H9 (cell line): ENCODE measurements at regions not wholly inside any gene's neighbourhood (a gene's known extent, or its start where the extent isn't known, plus 50 kb on each side); places are given as distances from the start of the nearest gene placed in this dataset.

ENCODE experiments used
- DNase-seq: peaks from one replicate; pipeline ENCODE4 v3.0.0-alpha.2; 2017
- H2AFZ ChIP-seq: one replicate; pipeline ENCODE4 v1.6.1; 2013; ENCODE audit warnings: mild to moderate bottlenecking, low read length, control low read depth, moderate library complexity
- H2AK5ac ChIP-seq: 2 replicates; pipeline ENCODE4 v1.6.1; 2013; ENCODE audit warnings: low read length, control low read depth, mixed read lengths; ENCODE audit not compliant: insufficient read length
- H2BK120ac ChIP-seq: one replicate; pipeline ENCODE4 v1.6.1; 2013; ENCODE audit warnings: low read depth, mild to moderate bottlenecking, low read length, control low read depth, inconsistent platforms; ENCODE audit not compliant: poor library complexity, severe bottlenecking
- H2BK12ac ChIP-seq: 2 replicates; pipeline ENCODE4 v1.6.1; 2013; ENCODE audit warnings: low read length, control low read depth, mixed read lengths, low read depth; ENCODE audit not compliant: insufficient read length
- H2BK15ac ChIP-seq: 2 replicates; pipeline ENCODE4 v1.6.1; 2013; ENCODE audit warnings: low read depth, low read length, control low read depth
- H2BK20ac ChIP-seq: one replicate; pipeline ENCODE4 v1.6.1; 2013; ENCODE audit warnings: low read depth, mild to moderate bottlenecking, low read length, control low read depth, inconsistent platforms; ENCODE audit not compliant: poor library complexity, severe bottlenecking
- H2BK5ac ChIP-seq: 2 replicates; pipeline ENCODE4 v1.6.1; 2013; ENCODE audit warnings: low read length, control low read depth, mixed read lengths; ENCODE audit not compliant: insufficient read length
- H3K14ac ChIP-seq: 2 replicates; pipeline ENCODE4 v1.6.1; 2013; ENCODE audit warnings: low read length, control low read depth; ENCODE audit not compliant: insufficient read depth
- H3K18ac ChIP-seq: 2 replicates; pipeline ENCODE4 v1.6.1; 2013; ENCODE audit warnings: low read depth, mild to moderate bottlenecking, mixed read lengths, low read length, control low read depth; ENCODE audit not compliant: insufficient read length
- H3K23ac ChIP-seq: 2 replicates; pipeline ENCODE4 v1.6.1; 2013; ENCODE audit warnings: low read length, control low read depth, mixed read lengths, low read depth; ENCODE audit not compliant: insufficient read length
- H3K23me2 ChIP-seq: 2 replicates; pipeline ENCODE4 v1.6.1; 2013; ENCODE audit warnings: low read depth, mild to moderate bottlenecking, mixed read lengths, low read length, control low read depth; ENCODE audit not compliant: insufficient read length, poor library complexity, severe bottlenecking
- H3K27ac ChIP-seq: 2 replicates; pipeline ENCODE4 v1.5.1; 2013; ENCODE audit warnings: low read length, control low read depth, mixed read lengths, low read depth; ENCODE audit not compliant: insufficient read length
- H3K27me3 ChIP-seq: 2 replicates; pipeline ENCODE4 v1.6.1; 2013; ENCODE audit warnings: low read length, control low read depth, inconsistent platforms; ENCODE audit not compliant: insufficient read depth
- H3K4ac ChIP-seq: 2 replicates; pipeline ENCODE4 v1.6.1; 2013; ENCODE audit warnings: low read depth, mild to moderate bottlenecking, control low read depth, inconsistent platforms, low read length, moderate library complexity
- H3K4me1 ChIP-seq: 2 replicates; pipeline ENCODE4 v1.6.1; 2013; ENCODE audit warnings: low read length, control low read depth, inconsistent platforms; ENCODE audit not compliant: insufficient read depth
- H3K4me2 ChIP-seq: 2 replicates; pipeline ENCODE4 v1.6.1; 2013; ENCODE audit warnings: low read length, control low read depth, mixed read lengths; ENCODE audit not compliant: insufficient read length, insufficient read depth
- H3K56ac ChIP-seq: 2 replicates; pipeline ENCODE4 v1.6.1; 2013; ENCODE audit warnings: low read depth, mild to moderate bottlenecking, mixed read lengths, low read length, control low read depth; ENCODE audit not compliant: insufficient read length
- H3K79me1 ChIP-seq: 2 replicates; pipeline ENCODE4 v1.6.1; 2013; ENCODE audit warnings: low read depth, mild to moderate bottlenecking, moderate library complexity, low read length, control low read depth, inconsistent platforms; ENCODE audit not compliant: insufficient read depth, poor library complexity, severe bottlenecking
- H3K79me2 ChIP-seq: 2 replicates; pipeline ENCODE4 v1.6.1; 2013; ENCODE audit warnings: low read length, control low read depth, inconsistent platforms; ENCODE audit not compliant: insufficient read depth
- H3K9ac ChIP-seq: 2 replicates; pipeline ENCODE4 v1.6.1; 2013; ENCODE audit warnings: low read length, control low read depth, mixed read lengths; ENCODE audit not compliant: insufficient read length; ENCODE audit errors: extremely low read depth
- H3K9me3 ChIP-seq: one replicate; pipeline ENCODE4 v1.6.1; 2013; ENCODE audit warnings: low read depth, low read length, inconsistent platforms; ENCODE audit not compliant: control insufficient read depth
- H3T11ph ChIP-seq: one replicate; pipeline ENCODE4 v1.6.1; 2013; ENCODE audit warnings: mild to moderate bottlenecking, low read length, control low read depth, inconsistent platforms
- H4K20me1 ChIP-seq: one replicate; pipeline ENCODE4 v1.6.1; 2013; ENCODE audit not compliant: control insufficient read depth, insufficient read length, insufficient read depth
- H4K5ac ChIP-seq: 2 replicates; pipeline ENCODE4 v1.6.1; 2013; ENCODE audit warnings: low read depth, mild to moderate bottlenecking, mixed read lengths, low read length, control low read depth; ENCODE audit not compliant: insufficient read length
- H4K8ac ChIP-seq: replicated peaks from 2 replicates; pipeline ENCODE4 v1.6.1; 2013; ENCODE audit warnings: low read length, control low read depth, mixed read lengths, low read depth; ENCODE audit not compliant: insufficient read length
- H4K91ac ChIP-seq: 2 replicates; pipeline ENCODE4 v1.6.1; 2013; ENCODE audit warnings: low read depth, mild to moderate bottlenecking, moderate library complexity, mixed read lengths, low read length, control low read depth; ENCODE audit not compliant: insufficient read length
- H3K27ac Mint-ChIP-seq, 3 experiments: 2 replicates in 2 of 3; 3 replicates in 1 of 3; pipeline ENCODE4 v1.8.0; 2020 to 2021; ENCODE audit warnings: mixed read lengths in 3 of 3, mild to moderate bottlenecking in 1 of 3, moderate library complexity in 1 of 3
- H3K27me3 Mint-ChIP-seq: 2 replicates; pipeline ENCODE4 v1.8.0; 2021; ENCODE audit warnings: low read depth, mild to moderate bottlenecking, moderate library complexity, mixed read lengths
- H3K36me3 Mint-ChIP-seq, 3 experiments: 2 replicates in 2 of 3; 3 replicates in 1 of 3; pipeline ENCODE4 v1.8.0; 2020 to 2021; ENCODE audit warnings: low read depth in 3 of 3, mixed read lengths in 3 of 3; ENCODE audit not compliant: insufficient read depth in 1 of 3
- H3K4me1 Mint-ChIP-seq, 2 experiments: 2 replicates each; pipeline ENCODE4 v1.8.0; 2020; ENCODE audit warnings: mixed read lengths in 2 of 2
- H3K4me3 Mint-ChIP-seq, 2 experiments: 2 replicates in 1 of 2; 3 replicates in 1 of 2; pipeline ENCODE4 v1.8.0; 2020 to 2021; ENCODE audit warnings: mild to moderate bottlenecking in 2 of 2, mixed read lengths in 2 of 2, moderate library complexity in 1 of 2
- H3K9me3 Mint-ChIP-seq, 2 experiments: 2 replicates in 1 of 2; 3 replicates in 1 of 2; pipeline ENCODE4 v1.8.0; 2020; ENCODE audit warnings: mild to moderate bottlenecking in 2 of 2, mixed read lengths in 2 of 2, moderate library complexity in 1 of 2
- CTCF ChIP-seq: fragments of 200-600 bp; sonication (generic); conservative IDR thresholded peaks from 3 replicates; pipeline ENCODE4 v1.8.0; 2021; ENCODE audit warnings: antibody characterized with exemption, mild to moderate bottlenecking
- WGBS: extraction: QIAGEN DNeasy Blood & Tissue Kit; methylation state at CpG from one replicate; pipeline ENCODE4 v1.1.7; 2013; ENCODE audit warnings: missing lambda C conversion rate, low lambda C conversion rate, mixed read lengths; ENCODE audit not compliant: insufficient read length; ENCODE audit errors: extremely low coverage; 5-methylcytosine and 5-hydroxymethylcytosine counted together

DNA sequence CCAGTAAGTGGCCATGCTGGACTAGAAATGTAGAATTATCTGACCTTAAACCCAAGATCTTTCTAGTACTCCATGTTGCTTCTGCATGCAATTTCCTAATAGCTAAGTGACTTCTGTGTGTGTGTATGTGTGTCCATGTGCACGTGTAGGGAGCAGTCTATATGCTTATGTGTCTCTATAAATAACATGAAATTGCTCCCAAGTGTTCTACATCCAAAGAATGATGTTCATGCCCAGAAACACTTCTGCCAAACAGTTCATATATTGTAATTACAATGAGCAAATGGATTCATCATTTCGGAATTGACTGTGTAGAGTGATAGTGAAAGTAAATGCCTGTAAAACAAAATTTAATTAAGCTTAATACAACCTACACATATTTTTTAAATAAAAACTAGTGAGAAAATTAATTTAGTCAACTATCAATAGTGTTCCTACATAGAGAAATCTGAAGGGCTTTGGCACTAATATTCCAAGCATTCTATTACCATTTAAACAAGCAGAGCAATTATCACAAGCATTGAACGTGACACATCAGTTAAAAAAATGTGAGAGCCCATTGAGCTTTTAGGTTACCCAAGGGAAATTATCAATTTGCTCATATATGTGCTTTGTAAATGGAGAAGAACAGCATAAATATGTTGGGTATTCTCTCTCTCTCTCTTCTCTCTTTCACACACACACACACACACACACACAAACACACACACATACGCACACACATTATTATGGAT is 1067.4 kb downstream of the CNTNAP5 start:
- no peaks in the 10 kb centered on the region for H3K27me3 Mint-ChIP-seq

More for the DNA sequence above, 1067.4 kb downstream of the CNTNAP5 start:
- Histone ChIP-seq H2BK5ac (no peak overlapping the region), H2BK20ac (no peak overlapping the region), H4K20me1 (no peaks in the 10 kb centered on the region), H3K9me3 (no peaks in the 10 kb centered on the region), H3K14ac (no peak overlapping the region), H2BK12ac (no peak overlapping the region), H3K4me2 (no peak overlapping the region), H3K4ac (no peak overlapping the region), H2BK15ac (no peak overlapping the region), H2AK5ac (no peak overlapping the region), H3K23me2 (no peaks in the 10 kb centered on the region), H4K91ac (no peak overlapping the region), H2AFZ (no peak overlapping the region), H2BK120ac (no peak overlapping the region), H3K18ac (no peak overlapping the region), H3K79me2 (no peaks in the 10 kb centered on the region), H3T11ph (no peak overlapping the region), H3K27ac (no peak overlapping the region), H3K79me1 (no peaks in the 10 kb centered on the region), H3K56ac (no peak overlapping the region), H4K5ac (no peak overlapping the region), H4K8ac (no peak overlapping the region), H3K4me1 (peaks cover 2% of the 10 kb centered on the region; the same call in 1 of the 2 replicates), H3K23ac (no peak overlapping the region), H3K27me3 (no peaks in the 10 kb centered on the region; the same call in 1 of the 2 replicates), H3K9ac (no peak overlapping the region)
- WGBS = no CpG with 5 or more reads among the region's 4 CpGs
- no peak overlapping the region for H3K4me3 Mint-ChIP-seq
- no peak overlapping the region for H3K27ac Mint-ChIP-seq
- H3K4me1 Mint-ChIP-seq = no peaks in the 10 kb centered on the region
- no peaks in the 10 kb centered on the region for H3K36me3 Mint-ChIP-seq
- DNase-seq = no peak
- no peaks in the 10 kb centered on the region for H3K9me3 Mint-ChIP-seq
- no peak for TF ChIP-seq CTCF
